Suprapubic skin (tissue), 4 donors: ENCODE measurements at regions not wholly inside any gene's neighbourhood (a gene's known extent, or its start where the extent isn't known, plus 50 kb on each side); places are given as distances from the start of the nearest gene placed in this dataset.

Source experiments
- DNase-seq, 2 donors: peaks; one replicate each; pipeline ENCODE4 v3.0.0-alpha.2; 2019; ENCODE audit warnings: low spot score in 2 of 2
- H3K27ac ChIP-seq: fragments of 200-600 bp; sonication (generic); one replicate; pipeline ENCODE4 v1.5.1; 2019
- H3K27me3 ChIP-seq: fragments of 200-600 bp; sonication (generic); one replicate; pipeline ENCODE4 v1.5.1; 2019
- H3K36me3 ChIP-seq: fragments of 200-600 bp; sonication (generic); one replicate; pipeline ENCODE4 v1.5.1; 2019
- H3K4me1 ChIP-seq: fragments of 200-600 bp; sonication (generic); one replicate; pipeline ENCODE4 v1.5.1; 2019
- H3K4me3 ChIP-seq: fragments of 200-600 bp; sonication (generic); one replicate; pipeline ENCODE4 v1.5.1; 2019; ENCODE audit warnings: mild to moderate bottlenecking
- H3K9me3 ChIP-seq: fragments of 200-600 bp; sonication (generic); one replicate; pipeline ENCODE4 v1.5.1; 2019
- EP300 ChIP-seq: sonication (generic); formaldehyde crosslinking; IDR thresholded peaks from one replicate; pipeline ENCODE4 v1.6.1; 2017; ENCODE audit warnings: antibody characterized with exemption
- POLR2A ChIP-seq, 2 donors: fragments of 450-650 bp; IDR thresholded peaks; one replicate each; pipeline ENCODE4 v1.6.1; 2017; ENCODE audit warnings: antibody characterized with exemption in 2 of 2, mild to moderate bottlenecking in 2 of 2, moderate library complexity in 2 of 2
- POLR2AphosphoS5 ChIP-seq, 3 donors: sonication (generic); formaldehyde crosslinking; IDR thresholded peaks; one replicate each; pipeline ENCODE4 v1.6.1; 2017; ENCODE audit warnings: antibody characterized with exemption in 3 of 3
- WGBS: methylation state at CpG from one replicate; pipeline ENCODE4 v1.1.5; 2018; 5-methylcytosine and 5-hydroxymethylcytosine counted together
- TF ChIP-seq, protein P1 (sequence below), 2 donors: fragments of 200-600 bp in 1 of 2; fragments of 450-650 bp in 1 of 2; sonication (generic) in 1 of 2; IDR thresholded peaks; one replicate each; pipeline ENCODE4 v1.5.1; 2016 to 2019; ENCODE audit warnings: antibody characterized with exemption in 2 of 2, mild to moderate bottlenecking in 1 of 2, moderate library complexity in 1 of 2

DNA sequence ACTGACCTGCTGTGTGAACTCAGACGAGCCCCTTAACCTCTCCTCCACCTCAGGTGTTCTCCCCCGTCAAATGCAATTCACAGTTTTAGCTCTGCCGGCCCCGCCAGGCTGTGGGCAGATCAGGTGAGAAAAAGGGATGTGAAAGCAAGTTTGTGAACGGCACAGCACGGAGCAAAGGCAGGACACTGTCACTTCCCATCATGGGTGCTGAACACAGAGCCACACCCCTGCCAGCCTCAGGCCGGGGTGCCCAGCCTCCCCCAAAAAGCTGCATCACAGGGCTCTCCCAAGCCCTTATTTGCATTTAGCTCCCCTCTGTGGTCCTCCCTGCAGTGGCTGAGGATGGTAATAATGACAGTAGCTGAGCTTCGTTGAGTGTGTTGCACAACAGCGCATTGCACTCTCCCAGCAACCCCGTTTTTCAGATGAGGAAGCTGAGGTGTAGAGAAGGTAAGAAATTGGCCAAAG, 88.8 kb upstream of the TNRC6C start:
- no peak for TF ChIP-seq POLR2AphosphoS5 (IDR thresholded peaks at IDR 0.05)
- no peak for TF ChIP-seq POLR2A (IDR thresholded peaks at IDR 0.05)
- H3K9me3 ChIP-seq: no peaks in the 10 kb centered on the region
- WGBS: 79% methylated on average over 9 of the region's 10 CpGs
- H3K36me3 ChIP-seq: no peaks in the 10 kb centered on the region
- H3K4me1 ChIP-seq: peaks cover 9% of the 10 kb centered on the region
- H3K4me3 ChIP-seq: no peak overlapping the region
- DNase-seq: no peak
- H3K27ac ChIP-seq: no peak overlapping the region
- H3K27me3 ChIP-seq: peaks cover 3% of the 10 kb centered on the region

DNA sequence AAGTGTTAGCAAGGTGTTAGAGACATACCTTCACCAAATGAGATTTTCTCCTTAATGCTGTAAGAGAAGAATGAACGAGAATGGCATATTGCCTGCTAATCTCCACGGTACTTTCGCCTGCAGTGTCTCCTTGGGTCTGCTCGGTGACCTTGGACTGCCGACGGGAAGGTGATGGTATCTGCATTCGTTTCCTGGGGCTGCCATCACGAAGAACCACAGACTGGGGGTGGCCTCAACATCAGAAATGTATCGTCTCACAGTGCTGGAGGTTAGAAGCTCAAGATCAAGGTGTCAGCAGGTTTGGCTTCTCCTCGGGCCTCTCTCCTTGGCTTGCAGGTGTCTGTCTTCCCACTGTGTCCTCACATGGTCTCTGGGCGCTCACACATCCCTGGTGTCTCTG, 86.3 kb upstream of the TNRC6C start:
- Histone ChIP-seq H3K36me3 (no peaks in the 10 kb centered on the region), H3K4me3 (no peak overlapping the region), H3K27ac (no peak overlapping the region), H3K4me1 (no peaks in the 10 kb centered on the region), H3K9me3 (peaks cover 9% of the 10 kb centered on the region), H3K27me3 (peaks cover 3% of the 10 kb centered on the region)
- DNase-seq: no peak
- WGBS: 82% methylated on average over 10 of the region's 11 CpGs
- no peak for TF ChIP-seq POLR2AphosphoS5 (IDR thresholded peaks at IDR 0.05)
- TF ChIP-seq POLR2A (IDR thresholded peaks at IDR 0.05): no peak
- TF ChIP-seq EP300: no peak

DNA sequence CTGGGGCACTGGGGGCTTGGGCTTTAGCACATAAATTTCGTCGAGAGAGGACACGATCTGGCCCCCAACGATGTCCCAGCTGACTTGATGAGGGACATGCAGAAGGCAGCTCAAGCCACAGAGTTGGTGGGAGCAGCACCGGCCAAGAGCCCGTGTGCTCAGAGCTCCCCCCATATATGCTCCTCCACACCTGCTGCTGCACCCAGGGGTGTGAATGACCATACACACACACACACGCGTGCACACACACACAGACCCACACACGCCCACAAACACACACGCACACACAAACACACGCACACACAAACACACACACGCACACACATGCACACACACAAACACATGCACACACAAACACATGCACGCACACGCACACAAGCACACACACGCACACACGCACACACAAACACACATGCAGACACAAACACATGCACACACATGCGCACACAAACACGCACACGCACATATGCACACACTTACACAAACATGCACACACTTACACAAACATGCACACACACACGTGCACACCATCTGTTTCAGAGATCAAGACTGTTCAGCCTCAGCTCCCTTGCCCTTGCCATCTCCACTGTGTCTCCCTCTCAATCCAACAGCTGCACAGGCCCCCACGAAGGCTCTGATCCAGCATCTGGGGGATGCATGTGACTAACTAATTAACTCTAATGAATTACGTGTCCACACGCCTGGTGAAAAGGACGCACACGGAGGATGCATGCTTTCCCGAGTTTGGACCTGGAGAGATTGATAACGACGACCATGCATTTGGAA, 85.6 kb upstream of the TNRC6C start:
- TF ChIP-seq, protein P1, sequence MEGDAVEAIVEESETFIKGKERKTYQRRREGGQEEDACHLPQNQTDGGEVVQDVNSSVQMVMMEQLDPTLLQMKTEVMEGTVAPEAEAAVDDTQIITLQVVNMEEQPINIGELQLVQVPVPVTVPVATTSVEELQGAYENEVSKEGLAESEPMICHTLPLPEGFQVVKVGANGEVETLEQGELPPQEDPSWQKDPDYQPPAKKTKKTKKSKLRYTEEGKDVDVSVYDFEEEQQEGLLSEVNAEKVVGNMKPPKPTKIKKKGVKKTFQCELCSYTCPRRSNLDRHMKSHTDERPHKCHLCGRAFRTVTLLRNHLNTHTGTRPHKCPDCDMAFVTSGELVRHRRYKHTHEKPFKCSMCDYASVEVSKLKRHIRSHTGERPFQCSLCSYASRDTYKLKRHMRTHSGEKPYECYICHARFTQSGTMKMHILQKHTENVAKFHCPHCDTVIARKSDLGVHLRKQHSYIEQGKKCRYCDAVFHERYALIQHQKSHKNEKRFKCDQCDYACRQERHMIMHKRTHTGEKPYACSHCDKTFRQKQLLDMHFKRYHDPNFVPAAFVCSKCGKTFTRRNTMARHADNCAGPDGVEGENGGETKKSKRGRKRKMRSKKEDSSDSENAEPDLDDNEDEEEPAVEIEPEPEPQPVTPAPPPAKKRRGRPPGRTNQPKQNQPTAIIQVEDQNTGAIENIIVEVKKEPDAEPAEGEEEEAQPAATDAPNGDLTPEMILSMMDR (IDR thresholded peaks at IDR 0.05): no peak
- no peak for TF ChIP-seq EP300
- Histone ChIP-seq H3K9me3 (peaks cover 9% of the 10 kb centered on the region), H3K27me3 (peaks cover 3% of the 10 kb centered on the region), H3K4me3 (no peak overlapping the region), H3K27ac (no peak overlapping the region), H3K36me3 (no peaks in the 10 kb centered on the region), H3K4me1 (no peaks in the 10 kb centered on the region)
- no peak for DNase-seq
- 65% methylated on average over 25 of the region's 28 CpGs for WGBS

DNA sequence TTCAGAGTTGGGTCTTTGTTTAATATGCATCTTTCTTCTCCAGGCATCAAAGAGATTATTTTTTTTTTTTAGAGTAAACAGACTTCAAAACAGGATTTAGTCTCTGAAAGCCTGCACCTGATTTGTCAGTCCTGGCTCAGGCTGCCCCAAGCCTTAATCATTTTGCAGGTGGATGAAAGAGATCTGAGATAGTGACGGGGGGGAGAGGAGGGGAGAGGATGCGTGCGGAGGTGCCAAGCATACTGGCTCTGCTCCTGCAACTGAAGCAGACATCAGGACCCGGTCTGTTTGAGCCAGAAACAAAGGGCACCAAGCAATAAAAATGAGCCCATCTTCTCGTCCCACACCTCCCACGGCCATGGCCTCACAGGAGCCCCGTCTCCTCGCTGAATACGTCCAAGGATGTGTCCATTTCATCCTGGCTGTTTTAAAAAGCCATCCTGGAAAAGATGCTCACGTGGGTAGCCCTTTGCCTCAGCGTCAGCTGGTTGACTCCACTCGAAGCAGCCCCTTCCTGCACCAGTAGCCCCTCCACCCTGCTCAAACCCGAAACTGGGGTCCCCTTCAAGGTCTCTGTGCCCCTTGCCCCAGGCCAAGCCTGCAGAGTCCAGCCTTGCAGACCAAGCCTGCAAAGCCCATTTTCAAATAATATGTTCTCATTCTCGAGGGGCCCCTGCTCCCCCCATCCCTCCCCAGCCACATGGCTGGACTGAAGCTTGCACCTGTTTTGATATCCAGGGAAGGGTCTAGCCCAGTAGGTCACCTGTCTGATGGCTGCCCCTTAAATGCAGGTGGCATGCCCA, 84.8 kb upstream of the TNRC6C start:
- no peaks in the 10 kb centered on the region for H3K36me3 ChIP-seq
- 59% methylated on average over 14 of the region's 14 CpGs for WGBS

DNA sequence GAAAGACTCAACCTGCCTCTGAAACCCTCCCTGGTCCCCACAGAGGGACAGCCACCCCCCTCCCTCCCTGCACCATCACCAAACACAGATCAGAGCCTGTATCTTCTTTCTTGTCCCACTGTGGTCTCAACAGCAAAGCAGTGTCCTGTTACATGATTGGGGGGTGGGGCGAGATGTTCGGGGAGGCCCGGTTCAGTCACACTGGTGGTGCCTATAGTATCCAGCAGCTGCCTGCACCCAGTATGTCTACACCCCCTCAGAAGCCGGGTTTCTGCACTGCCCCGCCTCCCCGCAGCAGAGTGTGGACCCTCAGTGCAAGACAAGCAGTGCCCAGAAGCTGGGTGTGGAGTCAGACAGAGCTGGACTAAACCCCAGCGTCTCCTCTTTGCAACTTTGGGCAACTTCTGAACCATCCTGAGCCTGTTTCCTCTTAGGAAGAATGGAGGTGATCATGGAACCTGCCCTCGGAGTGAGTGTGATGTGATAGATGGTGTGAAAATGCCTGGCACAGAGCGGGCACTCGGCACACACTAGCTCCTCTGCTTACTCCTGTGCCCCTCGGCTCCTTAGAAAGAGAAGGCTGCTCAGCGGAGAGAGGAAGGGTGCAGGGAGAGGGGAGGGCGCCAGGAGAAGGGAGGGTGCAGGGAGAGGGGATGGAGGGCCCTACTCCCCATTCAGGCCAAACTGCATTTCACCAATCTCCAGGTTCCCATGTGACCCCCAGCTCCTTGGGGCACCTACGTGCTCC, 84.0 kb upstream of the TNRC6C start:
- Histone ChIP-seq H3K27ac (no peak overlapping the region), H3K27me3 (peaks cover 3% of the 10 kb centered on the region), H3K36me3 (no peaks in the 10 kb centered on the region), H3K4me1 (no peaks in the 10 kb centered on the region), H3K9me3 (peaks cover 9% of the 10 kb centered on the region), H3K4me3 (no peak overlapping the region)
- 84% methylated on average over 13 of the region's 14 CpGs for WGBS
- TF ChIP-seq POLR2AphosphoS5 (IDR thresholded peaks at IDR 0.05) (no peak), EP300 (no peak), POLR2A (IDR thresholded peaks at IDR 0.05) (no peak)
- TF ChIP-seq, protein P1 (IDR thresholded peaks at IDR 0.05): no peak
- DNase-seq: no peak

More for the DNA sequence above, 84.8 kb upstream of the TNRC6C start:
- H3K4me1 ChIP-seq: no peaks in the 10 kb centered on the region
- H3K9me3 ChIP-seq: peaks cover 9% of the 10 kb centered on the region
- no peak for DNase-seq
- peaks cover 3% of the 10 kb centered on the region for H3K27me3 ChIP-seq
- H3K4me3 ChIP-seq: no peak overlapping the region
- H3K27ac ChIP-seq: no peak overlapping the region
- TF ChIP-seq POLR2A (IDR thresholded peaks at IDR 0.05) (no peak), POLR2AphosphoS5 (IDR thresholded peaks at IDR 0.05) (no peak), EP300 (no peak)
- TF ChIP-seq, protein P1 (IDR thresholded peaks at IDR 0.05): no peak
